ENCODE measurements at regions not wholly inside any gene's neighbourhood (a gene's known extent, or its start where the extent isn't known, plus 50 kb on each side); places are given as distances from the start of the nearest gene placed in this dataset.

GRCh38 chr9:134982311-134982710 lies 64.6 kb upstream of the FCN1 start:
- no peak for TF ChIP-seq GATA1 (IDR thresholded peaks at IDR 0.05; ENCODE audit: low read depth, low read length)
- TF ChIP-seq POLR2A (IDR thresholded peaks at IDR 0.05; ENCODE audit: low read length): no peak
- no peak for DNase-seq

- peak; percentile 7 to 13 for DNase-seq
- TF ChIP-seq POLR2A (IDR thresholded peaks at IDR 0.05; ENCODE audit: low read length) (no peak), GATA1 (IDR thresholded peaks at IDR 0.05; ENCODE audit: low read depth, low read length) (no peak)
Measured at GRCh38 chr9:134983074-134983473, 65.4 kb upstream of the FCN1 start.

GRCh38 chr9:134983506-134984371 lies 66.0 kb upstream of the FCN1 start:
- no peak for TF ChIP-seq GATA1 (IDR thresholded peaks at IDR 0.05; ENCODE audit: low read depth, low read length)

GRCh38 chr9:134984372-134985265 lies 66.9 kb upstream of the FCN1 start:
- TF ChIP-seq GATA1 (IDR thresholded peaks at IDR 0.05; ENCODE audit: low read depth, low read length) (no peak), POLR2A (IDR thresholded peaks at IDR 0.05; ENCODE audit: low read length) (no peak)
- no peak for DNase-seq

More at GRCh38 chr9:134983506-134984371, 66.0 kb upstream of the FCN1 start:
- DNase-seq: no peak

GRCh38 chr9:134985451-134985850 lies 67.7 kb upstream of the FCN1 start:
- TF ChIP-seq POLR2A (IDR thresholded peaks at IDR 0.05; ENCODE audit: low read length) (no peak), GATA1 (IDR thresholded peaks at IDR 0.05; ENCODE audit: low read depth, low read length) (no peak)
- DNase-seq: no peak

- TF ChIP-seq POLR2A (IDR thresholded peaks at IDR 0.05; ENCODE audit: low read length): no peak
- TF ChIP-seq GATA1 (IDR thresholded peaks at IDR 0.05; ENCODE audit: low read depth, low read length): no peak
Measured at GRCh38 chr9:134986957-134987356, 69.2 kb upstream of the FCN1 start.

GRCh38 chr9:134987376-134987775 lies 69.7 kb upstream of the FCN1 start:
- no peak for DNase-seq
- TF ChIP-seq POLR2A (IDR thresholded peaks at IDR 0.05; ENCODE audit: low read length) (no peak), GATA1 (IDR thresholded peaks at IDR 0.05; ENCODE audit: low read depth, low read length) (no peak)

More at GRCh38 chr9:134986957-134987356, 69.2 kb upstream of the FCN1 start:
- DNase-seq: no peak

- no peak for DNase-seq
- TF ChIP-seq POLR2A (IDR thresholded peaks at IDR 0.05; ENCODE audit: low read length) (no peak), GATA1 (IDR thresholded peaks at IDR 0.05; ENCODE audit: low read depth, low read length) (no peak)
Measured at GRCh38 chr9:134987906-134988700, 70.4 kb upstream of the FCN1 start.

GRCh38 chr9:134988706-134989105 lies 71.0 kb upstream of the FCN1 start:
- DNase-seq: no peak
- no peak for TF ChIP-seq POLR2A (IDR thresholded peaks at IDR 0.05; ENCODE audit: low read length)
- no peak for TF ChIP-seq GATA1 (IDR thresholded peaks at IDR 0.05; ENCODE audit: low read depth, low read length)

- TF ChIP-seq POLR2A (IDR thresholded peaks at IDR 0.05; ENCODE audit: low read length) (no peak), GATA1 (IDR thresholded peaks at IDR 0.05; ENCODE audit: low read depth, low read length) (no peak)
- no peak for DNase-seq
Measured at GRCh38 chr9:134989206-134990065, 71.7 kb upstream of the FCN1 start.

- no peak for DNase-seq
- no peak for TF ChIP-seq POLR2A (IDR thresholded peaks at IDR 0.05; ENCODE audit: low read length)
Measured at GRCh38 chr9:134991808-134992754, 74.4 kb upstream of the FCN1 start.

GRCh38 chr9:134992755-134993124 lies 75.0 kb upstream of the FCN1 start:
- TF ChIP-seq GATA1 (IDR thresholded peaks at IDR 0.05; ENCODE audit: low read depth, low read length) (no peak), POLR2A (IDR thresholded peaks at IDR 0.05; ENCODE audit: low read length) (no peak)
- no peak for DNase-seq
